NCI-H526 (cell line): ENCODE measurements at regions not wholly inside any gene's neighbourhood (a gene's known extent, or its start where the extent isn't known, plus 50 kb on each side); places are given as distances from the start of the nearest gene placed in this dataset.
"Not testable (repeated sequence)": the region's sequence is repeated elsewhere in the genome, so short reads cannot be mapped to it uniquely, and the experiment has no call there.

Source experiments
- DNase-seq, 2 experiments: peaks; one replicate each; lab custom pipeline; 2025; lab: John Stamatoyannopoulos, UW

DNA sequence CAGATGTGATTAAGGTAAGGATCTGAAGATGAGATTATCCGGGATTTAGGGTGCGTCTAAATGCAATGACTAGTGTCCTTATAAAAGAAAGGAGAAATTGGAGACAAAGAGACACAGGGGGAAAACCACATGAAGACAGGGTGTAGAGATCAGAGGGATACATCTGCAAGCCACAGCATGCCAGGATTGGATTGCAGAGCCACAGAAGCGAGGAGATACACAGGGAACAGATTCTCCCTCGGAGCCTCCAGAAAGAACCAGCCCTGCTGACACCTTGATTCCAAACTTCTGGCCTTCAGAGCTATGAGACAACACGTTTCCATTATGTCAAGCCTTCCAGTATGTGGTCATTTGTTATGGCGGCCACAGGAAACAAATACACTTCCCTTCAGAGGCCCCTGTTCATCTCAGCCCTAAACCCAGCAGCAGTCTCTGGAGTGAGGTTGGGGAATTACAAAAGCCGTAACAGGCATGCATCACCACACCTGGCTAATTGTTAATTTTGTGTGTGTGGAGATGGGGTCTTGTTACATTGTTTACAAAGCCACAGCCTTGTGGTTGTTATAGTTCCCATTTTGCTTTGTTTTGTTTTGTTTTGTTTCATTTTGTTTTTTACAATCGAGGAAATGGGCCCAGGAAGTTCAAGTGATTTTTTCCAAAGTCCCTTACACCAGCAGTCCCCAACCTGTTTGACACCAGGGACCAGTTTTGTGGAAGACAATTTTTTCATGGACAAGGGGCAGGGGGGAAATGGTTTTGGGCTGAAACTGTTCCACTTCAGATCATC, 51.6 kb upstream of the LYRM9 start:
- DNase-seq: peak; percentile 48 to 63

DNA sequence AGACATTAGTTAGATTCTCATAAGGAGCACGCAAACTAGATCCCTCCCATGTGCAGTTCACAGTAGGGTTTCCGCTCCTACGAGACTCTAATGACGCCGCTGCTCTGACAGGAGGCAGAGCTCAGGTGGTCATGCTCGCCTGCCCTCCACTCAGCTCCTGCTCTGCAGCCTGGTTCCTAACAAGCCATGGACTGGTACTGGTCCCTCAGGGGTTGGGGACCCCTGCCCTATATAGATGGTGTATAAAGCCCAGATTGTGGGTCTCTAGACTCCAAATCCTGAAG, 52.1 kb upstream of the LYRM9 start:
- peak in 1 of 2 experiments; percentile 34 for DNase-seq

DNA sequence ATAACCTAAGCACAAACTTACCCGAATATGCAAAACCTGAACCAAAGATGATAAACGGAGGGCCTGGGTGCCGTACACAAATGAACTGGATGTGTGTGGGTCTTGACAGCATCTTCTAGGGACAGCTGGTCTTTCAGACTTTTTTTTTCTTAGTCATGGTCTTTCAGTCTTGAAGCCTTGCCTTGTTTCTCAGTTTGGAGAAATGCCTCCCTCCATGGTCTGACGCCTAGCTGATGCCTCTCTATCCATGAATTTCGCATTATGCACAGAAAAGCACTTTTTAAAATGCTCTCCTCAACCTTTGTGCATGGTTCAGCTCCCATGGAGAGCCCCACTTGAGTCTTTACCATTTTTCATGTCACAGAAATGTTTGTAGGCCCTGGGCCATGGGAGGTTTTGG, 52.8 kb upstream of the LYRM9 start:
- peak; percentile 67 to 70 for DNase-seq

DNA sequence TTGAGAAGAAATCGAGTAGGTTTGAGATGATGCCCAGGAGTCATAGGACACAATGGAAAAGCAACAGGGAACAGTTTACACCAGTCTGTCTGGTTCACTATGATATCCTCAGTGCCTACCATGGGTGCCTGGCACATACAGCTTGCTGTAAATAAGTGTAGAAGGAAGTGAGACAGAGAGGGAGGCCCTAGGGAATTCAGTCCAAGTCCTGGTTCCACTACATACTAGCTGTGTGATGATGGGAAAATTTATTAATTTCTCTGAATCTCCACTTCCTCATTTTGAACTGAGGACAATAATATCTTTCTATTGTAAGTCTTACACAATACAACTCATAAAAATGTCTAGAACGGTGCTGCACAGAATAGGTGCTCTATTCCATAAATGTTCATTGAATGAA, 53.3 kb upstream of the LYRM9 start:
- DNase-seq: no peak

DNA sequence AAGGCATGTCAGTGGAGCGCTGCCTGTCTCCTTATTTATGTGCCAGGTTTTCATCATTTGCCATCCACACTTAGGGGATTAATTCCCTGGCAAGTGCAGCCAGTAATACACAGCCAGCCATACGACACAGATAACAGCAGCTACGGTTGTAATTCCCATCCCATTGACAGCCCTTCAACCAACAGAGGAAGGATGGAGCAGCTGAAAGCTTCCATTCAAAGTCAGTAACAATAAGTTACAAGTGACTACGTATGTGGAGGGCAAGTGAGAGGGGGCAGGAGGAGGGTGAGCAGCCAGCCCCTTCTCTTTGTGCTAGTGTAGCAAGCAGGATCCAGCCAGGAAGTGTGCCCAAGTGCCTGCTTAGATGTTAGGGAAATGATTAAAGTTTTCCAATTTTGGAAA, 53.8 kb upstream of the LYRM9 start:
- no peak for DNase-seq

DNA sequence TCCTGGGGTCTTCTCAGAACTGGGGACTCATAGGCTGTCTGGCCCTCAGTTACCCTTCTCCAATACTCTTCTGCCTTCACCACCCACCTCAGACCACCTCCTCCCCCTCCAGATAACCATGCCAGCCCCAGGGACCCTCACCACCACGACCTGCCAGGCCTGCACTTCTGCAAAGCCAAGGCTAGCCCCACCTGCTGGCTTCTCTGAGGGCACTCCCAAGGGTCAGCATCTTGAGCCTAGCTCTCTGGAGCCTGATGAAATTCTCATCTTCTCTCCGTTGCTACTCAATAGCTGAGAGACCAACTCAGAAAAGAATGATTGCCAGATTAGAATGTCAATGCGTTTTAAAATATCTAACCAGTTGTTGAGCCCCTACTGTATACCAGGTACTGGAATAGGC, 56.1 kb upstream of the LYRM9 start:
- peak in 1 of 2 experiments; percentile 29 for DNase-seq

GRCh38 chr17:27950225-27950624, 57.1 kb upstream of the LYRM9 start:
- DNase-seq: not testable (repeated sequence)

DNA sequence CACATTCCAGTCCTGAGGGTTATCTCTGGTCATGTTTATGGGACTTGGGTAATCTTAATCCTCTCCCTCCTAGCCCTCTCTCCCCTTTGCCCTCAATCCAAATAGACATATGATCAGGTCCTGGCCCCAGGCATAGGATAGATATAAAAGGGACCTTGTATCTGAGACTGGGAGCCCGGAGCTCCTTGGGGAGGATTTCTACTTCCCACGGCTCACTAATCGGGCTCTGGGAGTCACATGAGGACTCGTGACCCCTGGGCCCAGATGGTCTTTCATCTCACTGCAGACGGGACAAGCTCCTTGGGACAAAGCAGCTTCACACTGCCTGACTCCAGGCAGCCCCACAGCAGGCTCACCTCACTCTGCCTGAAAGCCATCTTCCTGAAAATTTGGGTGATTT, 57.8 kb upstream of the LYRM9 start:
- DNase-seq: no peak

GRCh38 chr17:27951872-27952271, 58.7 kb upstream of the LYRM9 start:
- no peak for DNase-seq

- no peak for DNase-seq
These were observed 59.2 kb upstream of the LYRM9 start for GRCh38 chr17:27952366-27952765.

DNA sequence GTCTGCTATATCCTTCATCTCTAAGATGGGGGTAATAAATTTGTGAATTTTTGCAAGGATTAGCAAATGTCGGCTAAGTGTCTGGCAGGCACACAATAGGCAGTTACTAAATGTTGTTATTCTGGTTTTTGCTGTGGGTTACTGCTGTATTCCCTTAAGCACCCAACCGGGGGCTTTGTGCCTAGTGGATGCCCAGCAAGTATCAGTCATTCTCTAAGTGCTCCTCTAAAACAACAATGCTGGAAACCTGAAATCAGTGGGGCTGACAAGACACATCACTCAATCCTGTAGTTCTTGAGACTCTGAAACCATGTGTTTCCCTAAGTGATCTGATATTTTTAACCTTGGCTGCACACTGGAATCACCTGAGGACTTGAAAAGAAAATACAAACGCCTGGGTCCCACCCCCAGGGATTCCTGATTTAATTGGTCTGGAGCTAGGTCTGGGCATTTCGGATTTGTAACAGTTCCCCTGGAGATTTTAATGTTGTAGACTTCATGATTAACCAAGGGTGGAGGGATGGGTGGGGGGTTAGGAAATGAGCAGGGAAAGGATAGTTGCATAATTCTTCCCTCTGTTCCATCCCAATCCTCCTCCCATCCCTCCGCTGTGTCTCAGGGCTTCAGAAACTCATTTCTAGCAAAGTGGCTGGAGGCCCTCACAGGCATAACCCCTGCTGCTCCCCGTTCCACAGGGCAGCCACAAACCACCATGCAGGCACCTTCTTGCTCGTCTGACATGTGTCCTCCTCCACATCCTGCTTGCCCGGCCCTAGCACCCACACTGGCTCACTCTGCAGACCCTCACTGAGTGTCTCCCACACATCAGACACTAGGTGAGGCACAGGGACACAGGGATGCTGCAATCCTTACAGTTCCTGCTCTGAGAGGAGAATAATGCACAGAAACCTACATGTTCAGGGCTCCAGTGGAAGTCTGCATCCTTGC, 61.7 kb upstream of the LYRM9 start:
- peak in 1 of 2 experiments; percentile 38 for DNase-seq

- DNase-seq: peak; percentile 74 to 88
These were observed 63.7 kb upstream of the LYRM9 start for GRCh38 chr17:27956601-27957445.

DNA sequence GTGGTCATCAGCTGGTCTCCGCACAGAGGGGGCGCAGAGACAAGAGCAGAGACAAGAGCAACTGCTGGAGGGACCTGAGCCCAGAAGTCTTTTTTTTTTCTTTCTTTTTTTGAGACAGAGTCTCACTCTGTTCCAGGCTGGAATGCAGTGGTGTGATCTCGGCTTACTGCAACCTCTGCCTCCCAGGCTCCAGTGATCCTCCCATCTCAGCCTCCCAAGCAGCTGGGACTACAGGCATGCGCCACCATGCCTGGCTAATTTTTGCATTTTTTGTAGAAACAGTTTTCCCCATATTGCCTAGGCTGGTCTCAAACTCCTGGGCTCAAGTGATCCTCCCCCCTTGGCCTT, 64.3 kb upstream of the LYRM9 start:
- DNase-seq: not testable (repeated sequence)

GRCh38 chr17:27958708-27959381, 65.7 kb upstream of the LYRM9 start:
- DNase-seq: peak; percentile 69 to 96

GRCh38 chr17:27959382-27959709, 66.2 kb upstream of the LYRM9 start:
- peak in 1 of 2 experiments; percentile 98 for DNase-seq

- no peak for DNase-seq
These were observed 67.2 kb upstream of the LYRM9 start for GRCh38 chr17:27960183-27960849.

GRCh38 chr17:27962581-27962980, 69.4 kb upstream of the LYRM9 start:
- DNase-seq: not testable (repeated sequence)

DNA sequence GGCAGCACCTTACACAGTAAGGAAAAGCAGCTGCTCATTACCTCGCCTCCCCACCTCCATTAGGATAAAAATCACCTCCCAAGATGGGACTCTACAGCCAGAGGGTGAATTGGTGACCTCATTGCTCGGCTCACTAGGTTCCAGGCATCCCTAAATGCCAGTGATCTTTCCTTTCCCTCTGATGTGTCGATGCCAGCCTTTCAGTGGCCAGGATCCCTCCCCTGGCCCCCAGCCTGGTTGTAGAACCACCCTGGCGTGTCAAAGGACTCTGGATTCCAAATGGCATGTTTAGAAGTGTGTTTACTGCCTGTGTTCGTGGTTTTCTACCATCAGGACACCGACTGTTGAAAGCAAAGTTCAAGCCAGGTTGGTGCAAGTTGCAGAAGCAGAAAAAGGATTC, 72.1 kb upstream of the LYRM9 start:
- no peak for DNase-seq

- DNase-seq: no peak
These were observed 74.2 kb upstream of the NLK start for GRCh38 chr17:27968206-27968732.

DNA sequence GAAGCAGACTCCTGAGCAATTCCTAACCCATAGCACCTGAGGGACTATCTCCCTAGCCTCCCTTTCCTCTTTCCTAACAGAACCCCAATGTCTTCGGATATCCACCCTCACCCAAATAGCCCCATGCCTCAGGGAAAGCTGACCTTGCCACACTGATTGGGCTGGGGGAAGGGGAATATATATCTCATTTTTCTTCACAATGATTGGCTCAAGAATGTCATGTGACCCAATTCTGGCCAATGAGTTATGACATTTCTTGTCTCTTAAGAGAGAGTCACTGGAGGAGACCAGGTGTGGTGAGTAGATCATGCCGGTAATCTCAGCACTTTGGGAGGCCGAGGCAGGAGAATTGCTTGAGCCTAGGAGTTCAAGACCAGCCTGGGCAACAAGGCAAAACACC, 71.9 kb upstream of the NLK start:
- no peak for DNase-seq
